ENCODE measurements at regions not wholly inside any gene's neighbourhood (a gene's known extent, or its start where the extent isn't known, plus 50 kb on each side); places are given as distances from the start of the nearest gene placed in this dataset.

DNA sequence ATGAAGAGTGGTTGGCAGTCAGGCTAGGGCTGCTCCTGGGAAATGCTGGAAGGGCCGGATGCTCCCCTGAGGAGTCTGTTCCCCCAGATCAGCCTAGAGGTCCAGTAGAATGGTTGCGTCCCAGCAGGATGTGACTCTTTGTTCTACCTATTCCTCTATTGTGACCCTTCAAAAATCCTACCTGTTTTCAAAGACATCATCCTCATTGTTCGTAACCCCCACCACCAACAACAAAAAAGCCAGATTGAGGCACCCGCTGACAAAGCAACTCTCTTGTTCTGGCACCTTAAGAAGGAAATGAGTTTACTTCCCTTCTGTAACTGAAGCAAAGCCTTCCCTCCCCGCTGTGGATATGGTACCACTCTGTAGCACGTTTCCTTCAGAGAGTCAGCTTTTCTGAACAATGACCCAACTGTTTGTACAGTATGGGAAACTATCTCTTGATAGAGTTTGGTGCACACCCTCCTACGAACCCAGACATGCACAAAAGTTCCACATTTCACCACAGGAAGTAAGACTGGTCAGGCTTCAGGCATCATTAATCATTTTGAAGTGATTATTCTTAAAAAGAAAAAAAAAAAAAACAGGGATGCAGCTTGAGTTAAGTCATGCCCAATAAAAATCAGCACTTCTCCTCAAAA, 207.2 kb downstream of the ENC1 start:
- no peaks in the 10 kb centered on the region for H3K9me3 ChIP-seq (ENCODE audit: insufficient read depth in 2 of 2, low read depth in 1 of 2, low read length in 1 of 2)
- DNase-seq (ENCODE audit: low read depth in 1 of 2, low spot score in 2 of 2) (no peak), FAIRE-seq (peak; percentile 13)
- no peak overlapping the region for H2BK120ac ChIP-seq (replicated peaks; ENCODE audit: low read depth, low read length)
- no peak overlapping the region for H3K18ac ChIP-seq (ENCODE audit: extremely low read depth, low read length)
- no peak overlapping the region for H3K9ac ChIP-seq (replicated peaks in 1 of 4; ENCODE audit: extremely low read depth in 1 of 4, low read depth in 3 of 4, low read length in 3 of 4)
- H3K27me3 ChIP-seq (replicated peaks in 1 of 4; ENCODE audit: control insufficient read depth in 3 of 4, extremely low read depth in 1 of 4, insufficient read depth in 3 of 4, low read length in 3 of 4), result no peaks in the 10 kb centered on the region; a peak in 1 of 7 replicates
- no peak overlapping the region for H3K23ac ChIP-seq (ENCODE audit: insufficient read length)
- ChIA-PET POLR2A (ENCODE audit: partially characterized antibody) (interaction anchor here (0.6 to 1.7 kb wide), 3 partner anchors 26 to 603 kb away, joined by 3 to 4 read pairs (median 3); partner anchors contain the start of gene ENC1), CTCF (ENCODE audit: partially characterized antibody) (interaction anchor here (0.7 to 1.8 kb wide), 4 partner anchors 28 to 221 kb away, joined by 3 to 6 read pairs (median 4); no protein-coding TSS in a partner anchor)
- 40% methylated on average over 7 of the region's 7 CpGs; no CpG with 5 or more reads in 1 of the 2 experiments for WGBS, 2 experiments (ENCODE audit: extremely low coverage in 1 of 2, insufficient coverage in 1 of 2, insufficient read length in 1 of 2, insufficient replicate concordance in 2 of 2, low coverage in 1 of 2, low lambda C conversion rate in 2 of 2, missing lambda C conversion rate in 1 of 2)
- peak overlapping the region in 1 of 4 experiments; percentile 29; a peak in 3 of 8 replicates for H3K4me3 ChIP-seq (ENCODE audit: extremely low read depth in 1 of 4, insufficient read depth in 2 of 4, low read depth in 3 of 4, low read length in 4 of 4)
- no peaks in the 10 kb centered on the region for H4K20me1 ChIP-seq (replicated peaks in 1 of 2; ENCODE audit: control insufficient read depth in 1 of 2, insufficient read depth in 2 of 2, low read length in 2 of 2)
- H3K79me1 ChIP-seq (ENCODE audit: low read depth, low read length), result no peaks in the 10 kb centered on the region
- peak overlapping the region; percentile 42 to 50 for H3K4me2 ChIP-seq (ENCODE audit: insufficient read depth in 1 of 2, low read depth in 2 of 2, low read length in 2 of 2)
- H2AK5ac ChIP-seq (ENCODE audit: low read depth, low read length), result no peak overlapping the region
- H3K4ac ChIP-seq (replicated peaks; ENCODE audit: insufficient read length, low read depth, low read length), result no peak overlapping the region
- no peak overlapping the region for H2BK20ac ChIP-seq (ENCODE audit: low read length)
- H3K14ac ChIP-seq (ENCODE audit: insufficient read length), result no peak overlapping the region
- H4K8ac ChIP-seq (ENCODE audit: extremely low read depth, insufficient read depth, low read length), result no peak overlapping the region
- H2BK15ac ChIP-seq (ENCODE audit: low read length), result no peak overlapping the region
- no peaks in the 10 kb centered on the region for H3K79me2 ChIP-seq (ENCODE audit: control insufficient read depth in 1 of 2, insufficient read depth in 2 of 2, low read length in 2 of 2)
- H3K23me2 ChIP-seq (ENCODE audit: low read depth, low read length), result no peaks in the 10 kb centered on the region
- no peaks in the 10 kb centered on the region for H3K36me3 ChIP-seq (ENCODE audit: control insufficient read depth in 2 of 4, insufficient read depth in 4 of 4, low read length in 3 of 4)
- no peak overlapping the region; the same call in 1 of the 2 replicates for H2BK12ac ChIP-seq (ENCODE audit: low read depth, low read length)
- no peak overlapping the region for H4K91ac ChIP-seq (replicated peaks; ENCODE audit: insufficient read length, low read length)
- no peak overlapping the region for H4K5ac ChIP-seq (ENCODE audit: insufficient read length, low read depth, low read length)
- no peak overlapping the region for H3K27ac ChIP-seq (ENCODE audit: low read depth, low read length)
- H3K56ac ChIP-seq (replicated peaks; ENCODE audit: insufficient read length, low read depth, low read length), result no peak overlapping the region
- H3K4me1 ChIP-seq (replicated peaks in 1 of 4; ENCODE audit: control insufficient read depth in 3 of 4, insufficient read depth in 4 of 4, low read length in 3 of 4), result peaks cover 3 to 15% (median 11%) of the 10 kb centered on the region in 4 experiments; a peak in 4 of 7 replicates
- 0 out of 2 replicates have a peak, but pooled peaks have one; percentile 23 for TF ChIP-seq SP1 (IDR thresholded peaks at IDR 0.05; ENCODE audit: low read depth, low read length)
- no peak for TF ChIP-seq RFX5 (IDR thresholded peaks at IDR 0.05; ENCODE audit: borderline replicate concordance, low read depth, low read length)
- TF ChIP-seq CTBP2 (IDR thresholded peaks at IDR 0.05; ENCODE audit: borderline replicate concordance, insufficient read depth, insufficient read length, low read length), result peak; percentile 82
- TF ChIP-seq, protein P1, sequence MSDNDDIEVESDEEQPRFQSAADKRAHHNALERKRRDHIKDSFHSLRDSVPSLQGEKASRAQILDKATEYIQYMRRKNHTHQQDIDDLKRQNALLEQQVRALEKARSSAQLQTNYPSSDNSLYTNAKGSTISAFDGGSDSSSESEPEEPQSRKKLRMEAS (IDR thresholded peaks at IDR 0.05), result 0 out of 2 replicates have a peak, but pooled peaks have one; percentile 14
- no peak for TF ChIP-seq NRF1 (IDR thresholded peaks at IDR 0.05; ENCODE audit: low read depth, low read length)
- no peak overlapping the region for H2AFZ ChIP-seq (ENCODE audit: low read length)
- no peak overlapping the region for H2BK5ac ChIP-seq (ENCODE audit: low read depth, low read length)
